ENCODE measurements at regions not wholly inside any gene's neighbourhood (a gene's known extent, or its start where the extent isn't known, plus 50 kb on each side); places are given as distances from the start of the nearest gene placed in this dataset.

GRCh38 chr1:5287178-5288150 lies 633.1 kb downstream of the AJAP1 start:
- no peak overlapping the region for H3K4me3 ChIP-seq (ENCODE audit: low read length)
- peaks cover 5% of the 10 kb centered on the region for H3K9me3 ChIP-seq (ENCODE audit: insufficient read depth, low read depth, low read length)

GRCh38 chr1:5286244-5286643 lies 631.8 kb downstream of the AJAP1 start:
- H3K36me3 ChIP-seq (ENCODE audit: insufficient read depth, low read depth, low read length) = no peaks in the 10 kb centered on the region
- no peaks in the 10 kb centered on the region for H3K4me1 ChIP-seq (ENCODE audit: insufficient read depth, low read length)
- H3K4me3 ChIP-seq (ENCODE audit: low read length) = no peak overlapping the region
- no peak overlapping the region for H3K9ac ChIP-seq (ENCODE audit: low read depth, low read length)
- no peak overlapping the region for H3K27ac ChIP-seq (ENCODE audit: low read length)
- peaks cover 5% of the 10 kb centered on the region for H3K9me3 ChIP-seq (ENCODE audit: insufficient read depth, low read depth, low read length)
- no peaks in the 10 kb centered on the region; the same call in 1 of the 2 replicates for H3K27me3 ChIP-seq (ENCODE audit: insufficient read depth, low read length)

More at GRCh38 chr1:5287178-5288150, 633.1 kb downstream of the AJAP1 start:
- H3K27ac ChIP-seq (ENCODE audit: low read length) = no peak overlapping the region
- H3K9ac ChIP-seq (ENCODE audit: low read depth, low read length) = no peak overlapping the region
- H3K4me1 ChIP-seq (ENCODE audit: insufficient read depth, low read length) = no peaks in the 10 kb centered on the region
- H3K27me3 ChIP-seq (ENCODE audit: insufficient read depth, low read length) = no peaks in the 10 kb centered on the region; the same call in 1 of the 2 replicates
- H3K36me3 ChIP-seq (ENCODE audit: insufficient read depth, low read depth, low read length) = no peaks in the 10 kb centered on the region

DNA sequence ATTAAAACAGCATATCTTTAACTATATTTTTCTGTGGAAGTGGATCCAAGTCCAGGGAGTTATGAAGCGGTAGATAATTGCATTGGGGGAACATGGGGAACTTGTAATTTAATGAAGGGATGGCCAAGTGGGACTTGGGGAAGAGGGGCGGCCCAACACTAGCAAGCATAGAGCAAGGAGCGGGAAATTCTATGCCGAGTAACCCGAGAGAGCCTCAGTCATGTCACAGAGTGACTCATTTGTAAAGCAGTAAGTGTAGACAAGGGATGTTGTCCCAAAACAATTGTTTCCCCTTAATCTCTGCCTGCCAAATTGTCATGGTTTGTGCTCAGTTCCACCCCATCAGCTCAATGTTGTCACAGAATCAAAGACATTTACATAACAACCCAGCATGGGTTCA lies 620.1 kb downstream of the AJAP1 start:
- no peak overlapping the region for H3K9ac ChIP-seq (ENCODE audit: low read depth, low read length)
- H3K27ac ChIP-seq (ENCODE audit: low read length) = no peak overlapping the region
- H3K27me3 ChIP-seq (ENCODE audit: insufficient read depth, low read length) = peaks cover 3% of the 10 kb centered on the region; the same call in 1 of the 2 replicates
- no peaks in the 10 kb centered on the region for H3K4me1 ChIP-seq (ENCODE audit: insufficient read depth, low read length)
- H3K9me3 ChIP-seq (ENCODE audit: insufficient read depth, low read depth, low read length) = no peaks in the 10 kb centered on the region
- H3K36me3 ChIP-seq (ENCODE audit: insufficient read depth, low read depth, low read length) = no peaks in the 10 kb centered on the region
- no peak overlapping the region for H3K4me3 ChIP-seq (ENCODE audit: low read length)

DNA sequence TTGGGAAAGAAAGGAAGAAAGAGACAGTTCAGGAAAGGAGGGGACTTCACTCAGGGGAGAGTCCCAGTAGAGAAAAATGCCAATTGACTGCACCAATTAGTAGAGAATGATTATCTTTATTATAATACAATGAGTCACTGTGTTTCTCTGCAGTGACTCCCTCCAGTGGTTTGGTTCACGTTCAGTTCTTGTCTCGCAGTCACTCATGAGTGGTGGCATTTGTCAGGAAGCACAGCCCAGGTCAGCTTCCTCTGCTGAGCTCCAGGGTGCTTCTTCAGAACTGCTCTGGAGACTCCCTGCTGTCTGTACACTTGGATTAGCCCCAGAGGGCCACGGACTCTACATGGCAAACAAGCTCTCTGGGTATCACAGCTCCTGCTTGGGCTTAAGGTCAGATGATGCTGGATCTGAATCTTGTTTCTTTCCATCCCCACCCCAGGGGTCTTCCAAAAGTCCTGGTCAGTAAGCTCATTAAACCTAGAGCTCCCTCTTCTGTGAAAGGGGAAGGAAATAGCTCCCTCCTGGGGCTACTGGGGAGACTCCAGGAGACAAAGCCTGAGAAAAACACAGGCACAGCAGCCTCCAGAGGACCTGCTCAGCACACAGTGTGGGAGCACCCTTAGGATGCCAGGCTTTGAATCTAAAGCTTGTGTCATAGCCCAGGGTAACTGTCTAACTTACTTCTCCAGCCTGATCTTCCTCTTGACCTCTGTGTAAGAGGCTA lies 619.0 kb downstream of the AJAP1 start:
- no peak overlapping the region for H3K27ac ChIP-seq (ENCODE audit: low read length)
- H3K9ac ChIP-seq (ENCODE audit: low read depth, low read length) = no peak overlapping the region

GRCh38 chr1:5272325-5272724 lies 617.9 kb downstream of the AJAP1 start:
- H3K27ac ChIP-seq (ENCODE audit: low read length) = no peak overlapping the region
- H3K27me3 ChIP-seq (ENCODE audit: insufficient read depth, low read length) = peaks cover 3% of the 10 kb centered on the region; the same call in 1 of the 2 replicates
- no peak overlapping the region for H3K9ac ChIP-seq (ENCODE audit: low read depth, low read length)
- H3K4me1 ChIP-seq (ENCODE audit: insufficient read depth, low read length) = peaks cover under 1% of the 10 kb centered on the region; the same call in 1 of the 2 replicates
- H3K9me3 ChIP-seq (ENCODE audit: insufficient read depth, low read depth, low read length) = no peaks in the 10 kb centered on the region
- no peaks in the 10 kb centered on the region for H3K36me3 ChIP-seq (ENCODE audit: insufficient read depth, low read depth, low read length)
- no peak overlapping the region for H3K4me3 ChIP-seq (ENCODE audit: low read length)

More for the DNA sequence above, 619.0 kb downstream of the AJAP1 start:
- Histone ChIP-seq H3K27me3 (ENCODE audit: insufficient read depth, low read length) (peaks cover 3% of the 10 kb centered on the region; the same call in 1 of the 2 replicates), H3K9me3 (ENCODE audit: insufficient read depth, low read depth, low read length) (no peaks in the 10 kb centered on the region), H3K36me3 (ENCODE audit: insufficient read depth, low read depth, low read length) (no peaks in the 10 kb centered on the region), H3K4me1 (ENCODE audit: insufficient read depth, low read length) (no peaks in the 10 kb centered on the region), H3K4me3 (ENCODE audit: low read length) (no peak overlapping the region)

DNA sequence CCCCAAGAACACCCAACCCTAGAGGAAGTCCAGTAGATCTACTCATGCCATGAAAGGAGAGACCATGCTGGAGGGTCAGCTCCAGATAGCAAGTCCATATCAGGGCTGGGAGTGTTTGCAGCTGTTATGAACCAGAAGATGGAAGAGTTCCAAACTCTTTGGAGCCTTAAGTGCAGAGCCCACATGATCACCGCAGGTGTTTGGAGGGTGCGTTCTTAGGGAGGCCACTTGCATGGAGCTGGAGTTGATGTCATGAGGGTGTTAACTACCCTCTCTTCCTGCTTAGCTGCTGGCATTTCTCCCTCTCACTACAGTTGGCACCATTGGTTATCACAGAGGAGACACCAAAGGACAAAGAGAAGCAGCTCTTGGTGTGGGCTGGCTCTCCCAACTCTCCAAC lies 616.9 kb downstream of the AJAP1 start:
- Histone ChIP-seq H3K36me3 (ENCODE audit: insufficient read depth, low read depth, low read length) (no peaks in the 10 kb centered on the region), H3K9me3 (ENCODE audit: insufficient read depth, low read depth, low read length) (no peaks in the 10 kb centered on the region), H3K4me3 (ENCODE audit: low read length) (no peak overlapping the region), H3K27me3 (ENCODE audit: insufficient read depth, low read length) (peaks cover 3% of the 10 kb centered on the region; the same call in 1 of the 2 replicates), H3K27ac (ENCODE audit: low read length) (no peak overlapping the region), H3K9ac (ENCODE audit: low read depth, low read length) (no peak overlapping the region), H3K4me1 (ENCODE audit: insufficient read depth, low read length) (peaks cover 3% of the 10 kb centered on the region; the same call in 1 of the 2 replicates)

DNA sequence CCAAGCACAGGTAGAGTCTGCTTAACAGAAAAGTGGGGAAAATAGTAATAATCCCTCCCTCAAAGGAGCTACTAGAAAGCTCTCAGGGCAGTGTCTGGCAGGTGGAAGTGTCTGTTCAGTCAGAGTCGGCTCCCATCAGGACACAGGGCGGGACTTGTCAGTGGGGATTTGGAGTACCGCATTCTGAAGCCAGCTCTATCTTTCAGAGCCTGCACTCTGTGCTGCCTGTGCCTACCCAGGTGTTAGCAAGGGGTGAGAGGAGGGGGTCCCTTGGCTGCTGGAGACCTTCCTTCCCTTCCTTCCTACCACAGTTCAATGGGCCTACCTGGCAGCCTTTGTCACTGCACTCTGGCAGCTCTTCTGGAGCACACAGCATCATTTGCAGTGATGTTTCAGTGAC lies 615.5 kb downstream of the AJAP1 start:
- peaks cover 7% of the 10 kb centered on the region for H3K27me3 ChIP-seq (ENCODE audit: insufficient read depth, low read length)
- H3K36me3 ChIP-seq (ENCODE audit: insufficient read depth, low read depth, low read length) = no peaks in the 10 kb centered on the region
- no peak overlapping the region for H3K27ac ChIP-seq (ENCODE audit: low read length)
- no peaks in the 10 kb centered on the region for H3K9me3 ChIP-seq (ENCODE audit: insufficient read depth, low read depth, low read length)
- H3K9ac ChIP-seq (ENCODE audit: low read depth, low read length) = no peak overlapping the region
- no peak overlapping the region for H3K4me3 ChIP-seq (ENCODE audit: low read length)
- peaks cover 3% of the 10 kb centered on the region; the same call in 1 of the 2 replicates for H3K4me1 ChIP-seq (ENCODE audit: insufficient read depth, low read length)

DNA sequence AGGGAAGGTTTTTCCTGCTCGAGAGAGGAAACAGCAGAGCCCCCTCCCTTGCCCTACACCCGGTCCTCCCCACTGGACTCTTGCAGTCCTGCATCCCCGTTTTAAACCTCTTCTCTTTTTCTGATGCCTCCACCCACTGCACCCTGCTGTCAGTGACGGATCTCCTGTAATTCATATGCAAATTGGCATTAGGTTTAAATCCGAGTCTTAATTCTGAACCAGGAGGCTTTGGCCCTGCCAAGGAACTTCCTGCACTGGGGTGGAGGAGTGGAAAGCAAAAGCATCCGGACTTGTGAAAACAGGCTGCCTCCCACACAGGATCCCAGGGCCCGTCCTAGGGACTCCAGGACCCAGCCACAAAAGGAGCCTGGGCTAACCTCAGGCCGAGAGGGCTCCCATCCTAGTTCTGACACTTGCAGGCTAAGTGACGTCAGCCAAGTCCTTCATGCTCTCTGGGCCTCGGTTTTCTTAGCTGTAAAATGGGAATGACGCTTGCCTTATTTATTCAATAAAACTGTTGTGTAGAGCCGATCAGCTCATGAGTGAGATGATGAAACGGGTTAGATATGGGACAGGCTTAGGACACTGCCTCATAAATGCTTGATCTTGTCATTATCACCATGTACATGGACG lies 613.3 kb downstream of the AJAP1 start:
- H3K4me3 ChIP-seq (ENCODE audit: low read length) = peak overlapping the region; percentile 27; the same call in 1 of the 2 replicates
- H3K4me1 ChIP-seq (ENCODE audit: insufficient read depth, low read length) = peaks cover 3% of the 10 kb centered on the region; the same call in 1 of the 2 replicates
- 0 out of 2 replicates have a peak overlapping the region, but pooled peaks have one; percentile 11 for H3K9ac ChIP-seq (ENCODE audit: low read depth, low read length)
- peaks cover 5% of the 10 kb centered on the region; the same call in 1 of the 2 replicates for H3K9me3 ChIP-seq (ENCODE audit: insufficient read depth, low read depth, low read length)
- peaks cover 7% of the 10 kb centered on the region for H3K27me3 ChIP-seq (ENCODE audit: insufficient read depth, low read length)
- H3K36me3 ChIP-seq (ENCODE audit: insufficient read depth, low read depth, low read length) = no peaks in the 10 kb centered on the region
- no peak overlapping the region for H3K27ac ChIP-seq (ENCODE audit: low read length)

- H3K27ac ChIP-seq (ENCODE audit: low read length) = no peak overlapping the region
- H3K9ac ChIP-seq (ENCODE audit: low read depth, low read length) = no peak overlapping the region
- H3K27me3 ChIP-seq (ENCODE audit: insufficient read depth, low read length) = peaks cover 4% of the 10 kb centered on the region
- peaks cover 5% of the 10 kb centered on the region; the same call in 1 of the 2 replicates for H3K9me3 ChIP-seq (ENCODE audit: insufficient read depth, low read depth, low read length)
- H3K36me3 ChIP-seq (ENCODE audit: insufficient read depth, low read depth, low read length) = no peaks in the 10 kb centered on the region
- peaks cover 3% of the 10 kb centered on the region; the same call in 1 of the 2 replicates for H3K4me1 ChIP-seq (ENCODE audit: insufficient read depth, low read length)
- H3K4me3 ChIP-seq (ENCODE audit: low read length) = no peak overlapping the region
Measured at GRCh38 chr1:5265438-5266075, 611.1 kb downstream of the AJAP1 start.

- Histone ChIP-seq H3K27ac (ENCODE audit: low read length) (no peak overlapping the region), H3K9me3 (ENCODE audit: insufficient read depth, low read depth, low read length) (peaks cover 11% of the 10 kb centered on the region), H3K36me3 (ENCODE audit: insufficient read depth, low read depth, low read length) (no peaks in the 10 kb centered on the region), H3K27me3 (ENCODE audit: insufficient read depth, low read length) (peaks cover 4% of the 10 kb centered on the region), H3K9ac (ENCODE audit: low read depth, low read length) (no peak overlapping the region), H3K4me3 (ENCODE audit: low read length) (no peak overlapping the region), H3K4me1 (ENCODE audit: insufficient read depth, low read length) (peaks cover 3% of the 10 kb centered on the region; the same call in 1 of the 2 replicates)
Measured at GRCh38 chr1:5264476-5264875, 610.1 kb downstream of the AJAP1 start.

DNA sequence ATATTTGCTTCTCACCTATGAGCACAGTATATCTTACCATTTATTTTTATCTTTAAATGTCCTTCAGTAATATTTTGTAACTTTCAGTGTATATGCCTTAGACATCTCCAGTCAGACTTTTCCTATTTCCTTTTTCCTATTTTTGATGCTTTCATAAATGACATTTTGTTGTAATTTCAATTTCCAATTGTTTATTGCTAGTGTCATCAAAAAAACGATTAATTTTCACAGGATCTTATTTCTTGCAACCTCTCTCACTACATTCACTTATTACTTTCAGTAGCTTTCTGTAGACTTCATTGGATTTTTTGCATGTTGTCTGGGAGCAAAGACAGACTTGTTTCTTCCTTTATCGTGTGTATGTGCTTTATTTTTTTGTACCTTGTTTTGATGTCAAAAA lies 602.4 kb downstream of the AJAP1 start:
- Histone ChIP-seq H3K9ac (ENCODE audit: low read depth, low read length) (no peak overlapping the region), H3K36me3 (ENCODE audit: insufficient read depth, low read depth, low read length) (no peaks in the 10 kb centered on the region), H3K4me3 (ENCODE audit: low read length) (no peak overlapping the region), H3K27ac (ENCODE audit: low read length) (no peak overlapping the region), H3K4me1 (ENCODE audit: insufficient read depth, low read length) (no peaks in the 10 kb centered on the region), H3K9me3 (ENCODE audit: insufficient read depth, low read depth, low read length) (peaks cover 22% of the 10 kb centered on the region), H3K27me3 (ENCODE audit: insufficient read depth, low read length) (no peaks in the 10 kb centered on the region)

All from iPS-20b (cell line).